GM23338 (cell line): ENCODE measurements at regions not wholly inside any gene's neighbourhood (a gene's known extent, or its start where the extent isn't known, plus 50 kb on each side); places are given as distances from the start of the nearest gene placed in this dataset.

ENCODE experiments used
- ATAC-seq: fragments of 200-7000 bp; cut with Tn5 transposase; 3 replicates; pipeline ENCODE4 v1.9.1; 2020
- DNase-seq: peaks from one replicate; pipeline ENCODE4 v3.0.0-alpha.2; 2015; ENCODE audit warnings: low spot score
- H2AFZ ChIP-seq: fragments of 200-600 bp; sonication (generic); 2 replicates; pipeline ENCODE4 v1.8.0; 2016; ENCODE audit warnings: antibody characterized with exemption, mild to moderate bottlenecking, moderate library complexity
- H3F3A ChIP-seq: fragments of 200-600 bp; sonication (generic); replicated peaks from 2 replicates; pipeline ENCODE4 v1.8.0; 2017; ENCODE audit warnings: antibody characterized with exemption, mixed run types, low read depth
- H3K27ac ChIP-seq: fragments of 200-600 bp; sonication (generic); 2 replicates; pipeline ENCODE4 v1.6.1; 2016; ENCODE audit warnings: low read depth
- H3K27me3 ChIP-seq: fragments of 200-600 bp; sonication (generic); 2 replicates; pipeline ENCODE4 v1.8.0; 2016; ENCODE audit warnings: mild to moderate bottlenecking, mixed run types, moderate library complexity; ENCODE audit not compliant: insufficient read depth
- H3K36me3 ChIP-seq: fragments of 200-600 bp; sonication (generic); 2 replicates; pipeline ENCODE4 v1.8.0; 2016; ENCODE audit warnings: mild to moderate bottlenecking; ENCODE audit not compliant: insufficient read depth
- H3K4me1 ChIP-seq: fragments of 200-600 bp; sonication (generic); 2 replicates; pipeline ENCODE4 v1.8.0; 2016; ENCODE audit warnings: mild to moderate bottlenecking, moderate library complexity; ENCODE audit not compliant: insufficient read depth
- H3K4me2 ChIP-seq: fragments of 200-600 bp; sonication (generic); 2 replicates; pipeline ENCODE4 v1.7.1; 2017; ENCODE audit warnings: mixed run types
- H3K4me3 ChIP-seq: fragments of 200-600 bp; sonication (generic); 2 replicates; pipeline ENCODE4 v1.6.1; 2016; ENCODE audit warnings: mixed run types
- H3K79me2 ChIP-seq: fragments of 200-600 bp; sonication (generic); replicated peaks from 2 replicates; pipeline ENCODE4 v1.8.0; 2017; ENCODE audit warnings: mild to moderate bottlenecking; ENCODE audit not compliant: insufficient read depth
- H3K9me2 ChIP-seq: fragments of 200-600 bp; sonication (generic); 2 replicates; pipeline ENCODE4 v1.8.0; 2017; ENCODE audit not compliant: insufficient read depth
- H4K20me1 ChIP-seq: fragments of 200-600 bp; sonication (generic); replicated peaks from 2 replicates; pipeline ENCODE4 v1.8.0; 2017; ENCODE audit warnings: mild to moderate bottlenecking; ENCODE audit not compliant: insufficient read depth
- H3K27ac Mint-ChIP-seq: 2 replicates; pipeline ENCODE4 v1.8.0; 2020; ENCODE audit warnings: inconsistent platforms, mild to moderate bottlenecking, moderate library complexity, mixed read lengths
- H3K27me3 Mint-ChIP-seq: 3 replicates; pipeline ENCODE4 v1.8.0; 2022; ENCODE audit warnings: low read depth, mild to moderate bottlenecking, moderate library complexity, mixed read lengths, inconsistent platforms; ENCODE audit not compliant: insufficient read depth, poor library complexity
- H3K36me3 Mint-ChIP-seq: 3 replicates; pipeline ENCODE4 v1.8.0; 2021; ENCODE audit warnings: low read depth, mild to moderate bottlenecking, inconsistent platforms, moderate library complexity, mixed read lengths
- H3K4me1 Mint-ChIP-seq: 3 replicates; pipeline ENCODE4 v1.8.0; 2020; ENCODE audit warnings: mild to moderate bottlenecking, inconsistent platforms, mixed read lengths
- H3K4me3 Mint-ChIP-seq: 3 replicates; pipeline ENCODE4 v1.8.0; 2021; ENCODE audit warnings: moderate library complexity, mild to moderate bottlenecking, inconsistent platforms, mixed read lengths
- H3K9me3 Mint-ChIP-seq: 3 replicates; pipeline ENCODE4 v1.8.0; 2020; ENCODE audit warnings: moderate library complexity, mild to moderate bottlenecking, inconsistent platforms, mixed read lengths
- CREB1 ChIP-seq: fragments of 250-450 bp; sonication (Bioruptor Pico); IDR thresholded peaks from 2 replicates; pipeline ENCODE4 v1.5.0; 2020; ENCODE audit warnings: low read depth, mild to moderate bottlenecking, moderate library complexity
- EZH2 ChIP-seq: fragments of 200-600 bp; sonication (generic); IDR thresholded peaks from one replicate; pipeline ENCODE4 v1.8.0; 2017; ENCODE audit warnings: antibody characterized with exemption, mild to moderate bottlenecking, low read depth; ENCODE audit not compliant: unreplicated experiment
- EZH2phosphoT487 ChIP-seq: fragments of 200-600 bp; sonication (generic); IDR thresholded peaks from one replicate; pipeline ENCODE4 v1.8.1; 2018; ENCODE audit warnings: antibody characterized with exemption; ENCODE audit not compliant: unreplicated experiment
- JUNB ChIP-seq: IDR thresholded peaks from one replicate; pipeline ENCODE4 v1.6.1; 2016; ENCODE audit warnings: antibody characterized with exemption; ENCODE audit not compliant: unreplicated experiment
- NANOG ChIP-seq: IDR thresholded peaks from 2 replicates; pipeline ENCODE4 v1.6.1; 2016; ENCODE audit warnings: antibody characterized with exemption, borderline replicate concordance
- POLR2AphosphoS5 ChIP-seq: IDR thresholded peaks from 2 replicates; pipeline ENCODE4 v1.6.1; 2016; ENCODE audit warnings: antibody characterized with exemption, low read depth
- STAT1 ChIP-seq: IDR thresholded peaks from one replicate; pipeline ENCODE4 v1.6.1; 2016; ENCODE audit warnings: antibody characterized with exemption; ENCODE audit not compliant: unreplicated experiment
- ZNF114 ChIP-seq: fragments of 250-450 bp; sonication (Bioruptor Pico); IDR thresholded peaks from 2 replicates; pipeline ENCODE4 v1.5.0; 2020; ENCODE audit warnings: mild to moderate bottlenecking, moderate library complexity
- ZNF331 ChIP-seq: fragments of 250-450 bp; sonication (Bioruptor Pico); IDR thresholded peaks from 2 replicates; pipeline ENCODE4 v1.5.0; 2020; ENCODE audit warnings: low read depth, mild to moderate bottlenecking, moderate library complexity
- TF ChIP-seq, protein P1 (sequence below): IDR thresholded peaks from 2 replicates; pipeline ENCODE4 v1.6.1; 2016; ENCODE audit warnings: antibody characterized with exemption
- TF ChIP-seq, protein P2 (sequence below): IDR thresholded peaks from one replicate; pipeline ENCODE4 v1.6.1; 2018; ENCODE audit warnings: antibody characterized with exemption; ENCODE audit not compliant: unreplicated experiment
- TF ChIP-seq, protein P3 (sequence below), 2 experiments: fragments of 200-600 bp in 1 of 2; sonication (generic) in 1 of 2; conservative IDR thresholded peaks; 2 replicates each; pipeline versions ENCODE4 v1.5.1 to v1.6.1; 2016 to 2017; ENCODE audit warnings: antibody characterized with exemption in 2 of 2, low read depth in 2 of 2, mild to moderate bottlenecking in 2 of 2, moderate library complexity in 1 of 2
- TF ChIP-seq, protein P4 (sequence below): fragments of 250-450 bp; sonication (Bioruptor Pico); IDR thresholded peaks from 2 replicates; pipeline ENCODE4 v1.5.0; 2020; ENCODE audit warnings: mild to moderate bottlenecking, moderate library complexity

DNA sequence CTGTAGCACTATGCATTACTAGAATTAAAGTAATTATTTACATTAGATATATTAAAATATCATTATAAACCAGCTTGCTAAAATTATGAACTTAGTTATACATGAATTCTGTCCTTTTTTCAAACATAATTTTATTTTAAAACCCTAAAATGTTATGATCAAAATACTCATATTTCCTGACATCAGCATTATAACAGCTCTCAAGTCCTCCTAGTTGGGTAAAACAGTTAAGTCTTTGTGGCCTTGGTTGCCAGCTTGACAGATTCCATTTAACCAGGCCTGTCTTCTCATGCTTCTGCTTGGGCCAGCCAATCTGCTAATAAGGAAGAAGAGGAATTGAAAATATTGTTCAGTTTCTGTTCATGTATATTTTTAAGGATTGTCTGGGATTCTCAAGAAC is 147.9 kb upstream of the SLC35B3 start:
- Histone ChIP-seq H3K9me2 (0 out of 2 replicates have a peak, but pooled peaks cover 3% of the 10 kb centered on the region), H4K20me1 (no peaks in the 10 kb centered on the region), H3F3A (no peaks in the 10 kb centered on the region), H3K4me1 (no peaks in the 10 kb centered on the region; the same call in 1 of the 2 replicates), H3K27ac (no peak overlapping the region), H3K4me3 (no peak overlapping the region), H3K36me3 (no peaks in the 10 kb centered on the region), H2AFZ (no peak overlapping the region), H3K4me2 (no peak overlapping the region), H3K79me2 (no peaks in the 10 kb centered on the region), H3K27me3 (no peaks in the 10 kb centered on the region)
- no peaks in the 10 kb centered on the region; the same call in 2 of the 3 replicates for H3K4me1 Mint-ChIP-seq
- peaks cover 6% of the 10 kb centered on the region; the same call in 2 of the 3 replicates for H3K9me3 Mint-ChIP-seq
- no peak overlapping the region for H3K27ac Mint-ChIP-seq
- H3K27me3 Mint-ChIP-seq: no peaks in the 10 kb centered on the region
- no peaks in the 10 kb centered on the region for H3K36me3 Mint-ChIP-seq
- DNase-seq (no peak), ATAC-seq (no peak)
- H3K4me3 Mint-ChIP-seq: no peak overlapping the region
- no peak for TF ChIP-seq ZNF114 (CRISPR knock-in tag)
- TF ChIP-seq ZNF331 (CRISPR knock-in tag): no peak
- TF ChIP-seq, protein P1, sequence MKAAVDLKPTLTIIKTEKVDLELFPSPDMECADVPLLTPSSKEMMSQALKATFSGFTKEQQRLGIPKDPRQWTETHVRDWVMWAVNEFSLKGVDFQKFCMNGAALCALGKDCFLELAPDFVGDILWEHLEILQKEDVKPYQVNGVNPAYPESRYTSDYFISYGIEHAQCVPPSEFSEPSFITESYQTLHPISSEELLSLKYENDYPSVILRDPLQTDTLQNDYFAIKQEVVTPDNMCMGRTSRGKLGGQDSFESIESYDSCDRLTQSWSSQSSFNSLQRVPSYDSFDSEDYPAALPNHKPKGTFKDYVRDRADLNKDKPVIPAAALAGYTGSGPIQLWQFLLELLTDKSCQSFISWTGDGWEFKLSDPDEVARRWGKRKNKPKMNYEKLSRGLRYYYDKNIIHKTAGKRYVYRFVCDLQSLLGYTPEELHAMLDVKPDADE: no peak
- TF ChIP-seq POLR2AphosphoS5: no peak
- TF ChIP-seq, protein P2, sequence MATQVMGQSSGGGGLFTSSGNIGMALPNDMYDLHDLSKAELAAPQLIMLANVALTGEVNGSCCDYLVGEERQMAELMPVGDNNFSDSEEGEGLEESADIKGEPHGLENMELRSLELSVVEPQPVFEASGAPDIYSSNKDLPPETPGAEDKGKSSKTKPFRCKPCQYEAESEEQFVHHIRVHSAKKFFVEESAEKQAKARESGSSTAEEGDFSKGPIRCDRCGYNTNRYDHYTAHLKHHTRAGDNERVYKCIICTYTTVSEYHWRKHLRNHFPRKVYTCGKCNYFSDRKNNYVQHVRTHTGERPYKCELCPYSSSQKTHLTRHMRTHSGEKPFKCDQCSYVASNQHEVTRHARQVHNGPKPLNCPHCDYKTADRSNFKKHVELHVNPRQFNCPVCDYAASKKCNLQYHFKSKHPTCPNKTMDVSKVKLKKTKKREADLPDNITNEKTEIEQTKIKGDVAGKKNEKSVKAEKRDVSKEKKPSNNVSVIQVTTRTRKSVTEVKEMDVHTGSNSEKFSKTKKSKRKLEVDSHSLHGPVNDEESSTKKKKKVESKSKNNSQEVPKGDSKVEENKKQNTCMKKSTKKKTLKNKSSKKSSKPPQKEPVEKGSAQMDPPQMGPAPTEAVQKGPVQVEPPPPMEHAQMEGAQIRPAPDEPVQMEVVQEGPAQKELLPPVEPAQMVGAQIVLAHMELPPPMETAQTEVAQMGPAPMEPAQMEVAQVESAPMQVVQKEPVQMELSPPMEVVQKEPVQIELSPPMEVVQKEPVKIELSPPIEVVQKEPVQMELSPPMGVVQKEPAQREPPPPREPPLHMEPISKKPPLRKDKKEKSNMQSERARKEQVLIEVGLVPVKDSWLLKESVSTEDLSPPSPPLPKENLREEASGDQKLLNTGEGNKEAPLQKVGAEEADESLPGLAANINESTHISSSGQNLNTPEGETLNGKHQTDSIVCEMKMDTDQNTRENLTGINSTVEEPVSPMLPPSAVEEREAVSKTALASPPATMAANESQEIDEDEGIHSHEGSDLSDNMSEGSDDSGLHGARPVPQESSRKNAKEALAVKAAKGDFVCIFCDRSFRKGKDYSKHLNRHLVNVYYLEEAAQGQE: no peak
- TF ChIP-seq, protein P3, sequence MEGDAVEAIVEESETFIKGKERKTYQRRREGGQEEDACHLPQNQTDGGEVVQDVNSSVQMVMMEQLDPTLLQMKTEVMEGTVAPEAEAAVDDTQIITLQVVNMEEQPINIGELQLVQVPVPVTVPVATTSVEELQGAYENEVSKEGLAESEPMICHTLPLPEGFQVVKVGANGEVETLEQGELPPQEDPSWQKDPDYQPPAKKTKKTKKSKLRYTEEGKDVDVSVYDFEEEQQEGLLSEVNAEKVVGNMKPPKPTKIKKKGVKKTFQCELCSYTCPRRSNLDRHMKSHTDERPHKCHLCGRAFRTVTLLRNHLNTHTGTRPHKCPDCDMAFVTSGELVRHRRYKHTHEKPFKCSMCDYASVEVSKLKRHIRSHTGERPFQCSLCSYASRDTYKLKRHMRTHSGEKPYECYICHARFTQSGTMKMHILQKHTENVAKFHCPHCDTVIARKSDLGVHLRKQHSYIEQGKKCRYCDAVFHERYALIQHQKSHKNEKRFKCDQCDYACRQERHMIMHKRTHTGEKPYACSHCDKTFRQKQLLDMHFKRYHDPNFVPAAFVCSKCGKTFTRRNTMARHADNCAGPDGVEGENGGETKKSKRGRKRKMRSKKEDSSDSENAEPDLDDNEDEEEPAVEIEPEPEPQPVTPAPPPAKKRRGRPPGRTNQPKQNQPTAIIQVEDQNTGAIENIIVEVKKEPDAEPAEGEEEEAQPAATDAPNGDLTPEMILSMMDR (conservative IDR thresholded peaks at IDR 0.05; ENCODE audit: low read depth in 2 of 2): no peak
- no peak for TF ChIP-seq EZH2
- no peak for TF ChIP-seq STAT1
- TF ChIP-seq NANOG: no peak
- TF ChIP-seq CREB1 (CRISPR knock-in tag): no peak
- no peak for TF ChIP-seq EZH2phosphoT487
- TF ChIP-seq JUNB: no peak
- TF ChIP-seq, protein P4, sequence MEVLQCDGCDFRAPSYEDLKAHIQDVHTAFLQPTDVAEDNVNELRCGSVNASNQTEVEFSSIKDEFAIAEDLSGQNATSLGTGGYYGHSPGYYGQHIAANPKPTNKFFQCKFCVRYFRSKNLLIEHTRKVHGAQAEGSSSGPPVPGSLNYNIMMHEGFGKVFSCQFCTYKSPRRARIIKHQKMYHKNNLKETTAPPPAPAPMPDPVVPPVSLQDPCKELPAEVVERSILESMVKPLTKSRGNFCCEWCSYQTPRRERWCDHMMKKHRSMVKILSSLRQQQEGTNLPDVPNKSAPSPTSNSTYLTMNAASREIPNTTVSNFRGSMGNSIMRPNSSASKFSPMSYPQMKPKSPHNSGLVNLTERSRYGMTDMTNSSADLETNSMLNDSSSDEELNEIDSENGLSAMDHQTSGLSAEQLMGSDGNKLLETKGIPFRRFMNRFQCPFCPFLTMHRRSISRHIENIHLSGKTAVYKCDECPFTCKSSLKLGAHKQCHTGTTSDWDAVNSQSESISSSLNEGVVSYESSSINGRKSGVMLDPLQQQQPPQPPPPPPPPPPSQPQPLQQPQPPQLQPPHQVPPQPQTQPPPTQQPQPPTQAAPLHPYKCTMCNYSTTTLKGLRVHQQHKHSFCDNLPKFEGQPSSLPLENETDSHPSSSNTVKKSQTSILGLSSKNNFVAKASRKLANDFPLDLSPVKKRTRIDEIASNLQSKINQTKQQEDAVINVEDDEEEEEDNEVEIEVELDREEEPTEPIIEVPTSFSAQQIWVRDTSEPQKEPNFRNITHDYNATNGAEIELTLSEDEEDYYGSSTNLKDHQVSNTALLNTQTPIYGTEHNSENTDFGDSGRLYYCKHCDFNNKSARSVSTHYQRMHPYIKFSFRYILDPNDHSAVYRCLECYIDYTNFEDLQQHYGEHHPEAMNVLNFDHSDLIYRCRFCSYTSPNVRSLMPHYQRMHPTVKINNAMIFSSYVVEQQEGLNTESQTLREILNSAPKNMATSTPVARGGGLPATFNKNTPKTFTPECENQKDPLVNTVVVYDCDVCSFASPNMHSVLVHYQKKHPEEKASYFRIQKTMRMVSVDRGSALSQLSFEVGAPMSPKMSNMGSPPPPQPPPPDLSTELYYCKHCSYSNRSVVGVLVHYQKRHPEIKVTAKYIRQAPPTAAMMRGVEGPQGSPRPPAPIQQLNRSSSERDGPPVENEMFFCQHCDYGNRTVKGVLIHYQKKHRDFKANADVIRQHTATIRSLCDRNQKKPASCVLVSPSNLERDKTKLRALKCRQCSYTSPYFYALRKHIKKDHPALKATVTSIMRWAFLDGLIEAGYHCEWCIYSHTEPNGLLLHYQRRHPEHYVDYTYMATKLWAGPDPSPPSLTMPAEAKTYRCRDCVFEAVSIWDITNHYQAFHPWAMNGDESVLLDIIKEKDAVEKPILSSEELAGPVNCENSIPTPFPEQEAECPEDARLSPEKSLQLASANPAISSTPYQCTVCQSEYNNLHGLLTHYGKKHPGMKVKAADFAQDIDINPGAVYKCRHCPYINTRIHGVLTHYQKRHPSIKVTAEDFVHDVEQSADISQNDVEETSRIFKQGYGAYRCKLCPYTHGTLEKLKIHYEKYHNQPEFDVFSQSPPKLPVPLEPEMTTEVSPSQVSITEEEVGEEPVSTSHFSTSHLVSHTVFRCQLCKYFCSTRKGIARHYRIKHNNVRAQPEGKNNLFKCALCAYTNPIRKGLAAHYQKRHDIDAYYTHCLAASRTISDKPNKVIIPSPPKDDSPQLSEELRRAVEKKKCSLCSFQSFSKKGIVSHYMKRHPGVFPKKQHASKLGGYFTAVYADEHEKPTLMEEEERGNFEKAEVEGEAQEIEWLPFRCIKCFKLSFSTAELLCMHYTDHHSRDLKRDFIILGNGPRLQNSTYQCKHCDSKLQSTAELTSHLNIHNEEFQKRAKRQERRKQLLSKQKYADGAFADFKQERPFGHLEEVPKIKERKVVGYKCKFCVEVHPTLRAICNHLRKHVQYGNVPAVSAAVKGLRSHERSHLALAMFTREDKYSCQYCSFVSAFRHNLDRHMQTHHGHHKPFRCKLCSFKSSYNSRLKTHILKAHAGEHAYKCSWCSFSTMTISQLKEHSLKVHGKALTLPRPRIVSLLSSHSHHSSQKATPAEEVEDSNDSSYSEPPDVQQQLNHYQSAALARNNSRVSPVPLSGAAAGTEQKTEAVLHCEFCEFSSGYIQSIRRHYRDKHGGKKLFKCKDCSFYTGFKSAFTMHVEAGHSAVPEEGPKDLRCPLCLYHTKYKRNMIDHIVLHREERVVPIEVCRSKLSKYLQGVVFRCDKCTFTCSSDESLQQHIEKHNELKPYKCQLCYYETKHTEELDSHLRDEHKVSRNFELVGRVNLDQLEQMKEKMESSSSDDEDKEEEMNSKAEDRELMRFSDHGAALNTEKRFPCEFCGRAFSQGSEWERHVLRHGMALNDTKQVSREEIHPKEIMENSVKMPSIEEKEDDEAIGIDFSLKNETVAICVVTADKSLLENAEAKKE: no peak
